ENCODE measurements at regions not wholly inside any gene's neighbourhood (a gene's known extent, or its start where the extent isn't known, plus 50 kb on each side); places are given as distances from the start of the nearest gene placed in this dataset.

- ChIA-PET POLR2A (no interaction called here), CTCF (interaction anchor here (0.7 kb wide), 1 partner anchor 236 kb away, joined by 3 read pairs; no protein-coding TSS in a partner anchor)
- Histone ChIP-seq H3K9me3 (ENCODE audit: control insufficient read depth, insufficient read depth, low read depth, low read length) (no peaks in the 10 kb centered on the region), H3K4me1 (ENCODE audit: control insufficient read depth, insufficient read depth, low read length) (no peaks in the 10 kb centered on the region), H3K4me3 (ENCODE audit: low read depth, low read length) (no peak overlapping the region), H3K27ac (ENCODE audit: extremely low read depth, low read depth, low read length) (no peak overlapping the region), H3K36me3 (ENCODE audit: control insufficient read depth in 2 of 2, insufficient read depth in 1 of 2, low read length in 2 of 2) (no peaks in the 10 kb centered on the region)
- TF ChIP-seq ZNF19 (tag by site-specific recombination; IDR thresholded peaks at IDR 0.05; ENCODE audit: low read depth) (no peak), ZNF274 (IDR thresholded peaks at IDR 0.05; ENCODE audit: low read length) (no peak), ZNF274 (tag by site-specific recombination; IDR thresholded peaks at IDR 0.05; ENCODE audit: borderline replicate concordance) (no peak)
These were observed 233.1 kb downstream of the GADD45G start for GRCh38 chr9:89837934-89838310.

- Histone ChIP-seq H3K27ac (ENCODE audit: extremely low read depth, low read depth, low read length) (no peak overlapping the region), H3K36me3 (ENCODE audit: control insufficient read depth in 2 of 2, insufficient read depth in 1 of 2, low read length in 2 of 2) (no peaks in the 10 kb centered on the region), H3K9me3 (ENCODE audit: control insufficient read depth, insufficient read depth, low read depth, low read length) (no peaks in the 10 kb centered on the region), H3K4me3 (ENCODE audit: low read depth, low read length) (no peak overlapping the region), H3K4me1 (ENCODE audit: control insufficient read depth, insufficient read depth, low read length) (no peaks in the 10 kb centered on the region)
- POLR2A ChIA-PET: interaction anchor here (0.7 kb wide), 2 partner anchors 234 to 1092 kb away, joined by 3 to 4 read pairs; partner anchors contain the start of gene GADD45G
- no peak for TF ChIP-seq ZNF501 (tag by site-specific recombination; IDR thresholded peaks at IDR 0.05)
- TF ChIP-seq ZSCAN5A (tag by site-specific recombination; IDR thresholded peaks at IDR 0.05): no peak
- no peak for TF ChIP-seq ZNF561 (tag by site-specific recombination; IDR thresholded peaks at IDR 0.05; ENCODE audit: borderline replicate concordance)
- no peak for TF ChIP-seq ZNF791 (tag by site-specific recombination; IDR thresholded peaks at IDR 0.05)
- no peak for TF ChIP-seq ZNF768 (tag by site-specific recombination; IDR thresholded peaks at IDR 0.05)
- TF ChIP-seq ZNF510 (tag by site-specific recombination; IDR thresholded peaks at IDR 0.05; ENCODE audit: insufficient replicate concordance): no peak
- no peak for TF ChIP-seq ZNF521 (tag by site-specific recombination; IDR thresholded peaks at IDR 0.05)
- no peak for TF ChIP-seq ZBTB21 (tag by site-specific recombination; IDR thresholded peaks at IDR 0.05)
- CTCF ChIA-PET: interaction anchor here (0.7 kb wide), 2 partner anchors 44 to 237 kb away, joined by 3 read pairs; no protein-coding TSS in a partner anchor
These were observed 233.8 kb downstream of the GADD45G start for GRCh38 chr9:89838621-89839020.

- ChIA-PET POLR2A (no interaction called here), CTCF (interaction anchor here (1.1 to 1.7 kb wide), 3 partner anchors 236 to 260 kb away, joined by 3 to 5 read pairs (median 3); no protein-coding TSS in a partner anchor)
- H3K36me3 ChIP-seq (ENCODE audit: control insufficient read depth in 2 of 2, insufficient read depth in 1 of 2, low read length in 2 of 2): no peaks in the 10 kb centered on the region
- H3K4me3 ChIP-seq (ENCODE audit: low read depth, low read length): no peak overlapping the region
- no peaks in the 10 kb centered on the region for H3K9me3 ChIP-seq (ENCODE audit: control insufficient read depth, insufficient read depth, low read depth, low read length)
- H3K4me1 ChIP-seq (ENCODE audit: control insufficient read depth, insufficient read depth, low read length): no peaks in the 10 kb centered on the region
- no peak for TF ChIP-seq ZFP69B (tag by site-specific recombination; IDR thresholded peaks at IDR 0.05)
- no peak for TF ChIP-seq TSHZ1 (tag by site-specific recombination; IDR thresholded peaks at IDR 0.05; ENCODE audit: borderline replicate concordance)
- TF ChIP-seq ZNF792 (tag by site-specific recombination; IDR thresholded peaks at IDR 0.05): no peak
- no peak for TF ChIP-seq GLIS1 (tag by site-specific recombination; IDR thresholded peaks at IDR 0.05)
- TF ChIP-seq ZNF639 (tag by site-specific recombination; IDR thresholded peaks at IDR 0.05): no peak
- TF ChIP-seq ZNF148 (tag by site-specific recombination; IDR thresholded peaks at IDR 0.05; ENCODE audit: borderline replicate concordance): no peak
- no peak for TF ChIP-seq SP3 (tag by site-specific recombination; IDR thresholded peaks at IDR 0.05)
- H3K27ac ChIP-seq (ENCODE audit: extremely low read depth, low read depth, low read length): no peak overlapping the region
These were observed 234.6 kb downstream of the GADD45G start for GRCh38 chr9:89839449-89839848.
